H1 (cell line): ENCODE measurements at regions not wholly inside any gene's neighbourhood (a gene's known extent, or its start where the extent isn't known, plus 50 kb on each side); places are given as distances from the start of the nearest gene placed in this dataset.

ENCODE experiments used
- BACH1 ChIP-seq: IDR thresholded peaks from 2 replicates; pipeline ENCODE4 v1.6.1; 2012; ENCODE audit warnings: low read length, improper control_type of control experiment
- CEBPB ChIP-seq: IDR thresholded peaks from 2 replicates; pipeline ENCODE4 v1.6.1; 2012; ENCODE audit warnings: low read depth, low read length
- CHD1 ChIP-seq: IDR thresholded peaks from 2 replicates; pipeline ENCODE4 v1.6.1; 2012; ENCODE audit warnings: low read depth, low read length, improper control_type of control experiment
- CHD2 ChIP-seq: IDR thresholded peaks from 2 replicates; pipeline ENCODE4 v1.6.1; 2012; ENCODE audit warnings: low read length, improper control_type of control experiment
- CHD7 ChIP-seq: fragments of 300-600 bp; sonication (generic); IDR thresholded peaks from 2 replicates; pipeline ENCODE4 v1.7.1; 2012; ENCODE audit warnings: low read length, moderate library complexity, mild to moderate bottlenecking, inconsistent platforms; ENCODE audit not compliant: insufficient replicate concordance
- CREB1 ChIP-seq: IDR thresholded peaks from 2 replicates; pipeline ENCODE4 v1.6.1; 2012; ENCODE audit warnings: inconsistent platforms
- EZH2 ChIP-seq: fragments of 200-600 bp; sonication (generic); IDR thresholded peaks from 2 replicates; pipeline ENCODE4 v1.7.1; 2012; ENCODE audit warnings: low read depth, mild to moderate bottlenecking, moderate library complexity, low read length, inconsistent platforms; ENCODE audit not compliant: severe bottlenecking
- FOSL1 ChIP-seq: IDR thresholded peaks from 2 replicates; pipeline ENCODE4 v1.6.1; 2011; ENCODE audit warnings: mild to moderate bottlenecking, low read depth, low read length, moderate library complexity; ENCODE audit not compliant: insufficient read depth
- GABPA ChIP-seq: IDR thresholded peaks from 2 replicates; pipeline ENCODE4 v1.6.1; 2011; ENCODE audit warnings: mild to moderate bottlenecking, low read length, moderate library complexity, borderline replicate concordance; ENCODE audit not compliant: insufficient read depth
- SIRT6 ChIP-seq: IDR thresholded peaks from one replicate; pipeline ENCODE4 v1.7.1; 2012; ENCODE audit warnings: low read length, inconsistent platforms

GRCh38 chr2:174654419-174654941 lies 56.9 kb upstream of the WIPF1 start (continued):
- no peak for TF ChIP-seq CHD7
- no peak for TF ChIP-seq CREB1
- TF ChIP-seq BACH1: no peak
- no peak for TF ChIP-seq GABPA
- no peak for TF ChIP-seq EZH2
- no peak for TF ChIP-seq CHD1
- no peak for TF ChIP-seq SIRT6
- no peak for TF ChIP-seq CEBPB
- TF ChIP-seq CHD2: no peak
- TF ChIP-seq FOSL1: no peak
